HT1080 (cell line): ENCODE measurements at regions not wholly inside any gene's neighbourhood (a gene's known extent, or its start where the extent isn't known, plus 50 kb on each side); places are given as distances from the start of the nearest gene placed in this dataset.

Source experiments
- DNase-seq: peaks from one replicate; pipeline ENCODE4 v3.0.0-alpha.2; 2015; ENCODE audit warnings: low read depth

- DNase-seq = no peak
Measured at GRCh38 chr10:44435196-44435595, 50.3 kb upstream of the CXCL12 start.

DNA sequence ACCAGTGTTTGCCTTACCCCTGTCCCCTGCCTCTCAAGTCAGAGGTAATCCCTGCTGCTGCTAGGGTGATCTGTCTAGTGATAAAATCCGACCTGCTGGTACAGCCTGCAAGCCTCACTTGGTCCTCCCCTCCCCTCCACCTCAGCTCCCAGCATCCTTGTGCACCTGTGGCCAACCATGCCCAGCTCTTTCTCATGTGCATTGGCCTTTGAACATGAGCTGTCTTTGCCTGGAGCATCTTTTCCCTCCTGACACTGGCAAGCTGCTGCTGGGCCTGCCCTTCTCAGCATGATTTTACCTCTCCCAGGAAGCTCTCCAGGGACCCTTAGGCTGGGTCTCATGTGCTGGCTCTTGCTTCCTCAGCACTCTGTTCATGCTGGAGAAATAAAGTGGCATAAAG lies 51.3 kb upstream of the CXCL12 start:
- DNase-seq = no peak

GRCh38 chr10:44437840-44438511 lies 53.1 kb upstream of the CXCL12 start:
- no peak for DNase-seq

- DNase-seq = no peak
Measured at GRCh38 chr10:44439239-44439957, 54.5 kb upstream of the CXCL12 start.

DNA sequence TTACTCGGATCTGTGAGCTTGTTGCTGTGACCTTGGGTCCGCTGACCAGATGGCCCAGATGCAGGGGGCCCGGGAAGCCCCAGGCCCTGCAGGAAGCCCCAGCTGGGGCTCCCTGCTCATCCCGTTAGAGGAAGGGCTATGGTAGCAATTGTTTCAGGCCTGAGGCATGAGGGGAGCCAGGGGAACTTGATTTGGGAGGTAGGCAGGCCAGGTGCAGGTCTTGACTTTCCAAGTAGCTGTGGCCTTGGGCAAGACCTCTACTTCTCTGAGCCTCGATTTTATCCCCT lies 55.0 kb upstream of the CXCL12 start:
- DNase-seq = no peak

DNA sequence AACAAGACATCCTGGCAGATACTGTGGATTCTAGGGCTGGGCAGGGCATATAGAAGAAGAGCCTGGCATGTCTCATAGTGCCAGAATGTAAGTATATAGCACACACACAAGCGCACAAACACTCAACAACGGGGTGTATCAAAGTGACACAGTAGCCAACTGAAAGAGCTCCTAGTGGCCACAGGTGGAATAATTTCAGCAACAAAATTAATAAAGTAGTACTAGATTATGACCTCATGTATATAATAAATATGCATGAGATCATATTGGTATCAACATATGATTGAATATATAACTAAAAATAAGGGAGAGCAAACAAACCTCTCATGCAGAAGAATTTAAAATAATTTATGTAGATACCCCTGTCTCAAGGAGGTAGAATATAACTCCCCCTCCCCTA lies 72.4 kb upstream of the CXCL12 start:
- no peak for DNase-seq

DNA sequence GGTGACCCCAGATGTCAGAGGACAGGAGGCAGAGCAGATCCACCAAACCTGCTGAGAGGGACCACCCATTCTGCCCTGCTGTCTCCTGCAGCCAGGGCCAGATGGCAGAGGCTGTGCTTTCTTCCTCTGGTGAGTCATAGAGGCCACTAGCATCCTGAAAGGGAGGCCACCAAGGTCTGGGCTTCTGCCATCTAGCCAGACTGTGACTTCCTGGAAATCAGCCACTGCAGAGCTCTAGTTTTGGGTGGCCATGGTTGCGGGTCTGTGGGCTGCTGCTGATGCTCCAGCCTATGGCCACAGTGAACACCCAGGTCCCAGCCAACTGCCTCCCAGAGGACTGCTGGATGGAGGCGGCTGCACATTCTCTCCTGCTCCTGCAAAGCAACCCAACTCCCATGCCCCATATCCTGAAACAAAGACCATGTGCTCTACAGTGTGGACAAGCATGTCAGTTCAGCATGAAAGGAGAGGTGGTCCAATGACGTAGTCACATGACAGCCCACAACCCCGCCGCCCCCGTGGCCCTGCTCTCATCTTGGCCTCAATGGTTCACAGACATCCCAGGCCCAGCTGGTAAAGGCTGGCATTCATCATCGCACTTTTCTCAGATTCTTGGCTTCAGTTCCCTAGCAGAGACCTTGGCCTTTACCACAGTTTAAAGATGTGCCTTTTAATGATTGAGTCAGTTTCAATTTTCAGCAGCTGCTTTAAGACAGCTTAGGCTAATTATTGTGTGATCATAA lies 73.9 kb upstream of the CXCL12 start:
- DNase-seq = no peak

DNA sequence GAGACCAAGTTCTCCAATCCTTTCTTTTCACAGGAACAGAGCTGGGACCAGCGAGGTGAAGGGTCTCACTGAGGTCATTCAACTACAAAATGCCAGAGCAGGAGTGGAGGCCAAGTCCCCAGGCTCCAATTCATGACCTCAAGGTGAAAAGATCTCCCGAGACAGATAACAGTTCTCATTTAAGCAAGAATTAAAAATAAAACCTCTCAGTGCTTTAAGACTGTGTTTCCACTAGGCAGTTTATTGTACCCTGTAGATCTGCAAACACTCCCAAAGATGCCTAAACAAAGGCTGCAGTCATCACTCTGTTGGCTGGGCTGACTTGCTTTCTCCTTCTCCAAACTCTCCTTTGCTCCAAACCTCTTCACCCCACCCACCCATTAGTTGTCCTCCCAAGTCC lies 74.8 kb upstream of the CXCL12 start:
- DNase-seq = no peak

DNA sequence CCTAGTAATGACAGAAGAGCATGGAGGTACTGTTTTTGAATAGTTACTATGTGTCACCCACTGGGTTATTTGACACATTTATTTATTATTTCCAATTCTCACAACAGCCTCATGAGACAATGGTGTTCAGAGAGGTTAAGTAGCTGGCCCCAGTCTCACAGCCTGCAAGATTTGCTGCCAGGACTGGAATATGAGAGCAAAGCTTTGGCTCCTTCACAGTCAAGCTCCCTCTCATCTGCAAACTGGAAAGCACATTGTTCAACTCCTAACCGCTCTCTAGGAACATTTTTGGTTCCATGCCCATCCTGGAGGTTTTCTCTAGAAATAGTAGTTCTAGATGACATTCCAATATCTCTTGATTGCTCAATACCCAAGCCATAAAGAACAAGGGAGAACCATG lies 75.5 kb upstream of the CXCL12 start:
- DNase-seq = no peak

- no peak for DNase-seq
Measured at GRCh38 chr10:44462338-44462914, 77.5 kb upstream of the CXCL12 start.

GRCh38 chr10:44463511-44464121 lies 78.7 kb upstream of the CXCL12 start:
- DNase-seq = no peak

- DNase-seq = no peak
Measured at GRCh38 chr10:44464503-44464902, 79.6 kb upstream of the CXCL12 start.

DNA sequence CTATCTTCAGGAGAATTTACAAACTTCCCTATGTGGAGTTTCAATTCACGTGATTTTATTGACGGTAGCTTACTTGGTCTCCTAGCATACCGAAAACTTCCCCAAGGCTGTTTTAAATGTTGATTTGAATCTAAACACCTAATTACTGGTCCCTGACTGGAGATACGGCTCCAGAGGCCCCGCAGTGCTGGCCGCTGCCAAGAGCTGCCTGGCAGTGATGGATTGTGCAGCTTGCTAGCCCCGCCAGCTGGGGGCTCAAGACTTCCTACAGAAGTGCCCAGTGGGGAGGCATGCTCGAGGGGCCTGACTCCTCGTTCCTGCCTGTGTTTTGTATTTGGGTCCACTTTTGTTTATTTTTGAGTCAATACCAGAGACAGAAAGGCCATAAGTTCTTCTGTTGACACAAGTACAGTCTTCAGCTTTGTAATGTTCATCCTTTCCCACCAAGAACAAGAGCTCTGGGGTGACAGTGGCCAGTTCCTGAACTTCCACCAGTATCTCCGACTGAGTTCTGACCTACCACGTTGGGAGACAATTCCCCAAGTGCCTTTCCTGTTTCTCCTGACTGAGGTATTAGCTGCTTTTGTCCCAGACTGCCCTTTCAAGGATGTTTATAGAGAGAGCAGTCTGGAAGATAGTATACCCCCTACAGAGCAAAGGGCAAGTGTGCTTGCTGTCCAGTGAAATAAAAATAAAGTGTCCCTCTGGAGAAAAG lies 80.7 kb upstream of the CXCL12 start:
- no peak for DNase-seq

- no peak for DNase-seq
Measured at GRCh38 chr10:44466236-44466635, 81.3 kb upstream of the CXCL12 start.

DNA sequence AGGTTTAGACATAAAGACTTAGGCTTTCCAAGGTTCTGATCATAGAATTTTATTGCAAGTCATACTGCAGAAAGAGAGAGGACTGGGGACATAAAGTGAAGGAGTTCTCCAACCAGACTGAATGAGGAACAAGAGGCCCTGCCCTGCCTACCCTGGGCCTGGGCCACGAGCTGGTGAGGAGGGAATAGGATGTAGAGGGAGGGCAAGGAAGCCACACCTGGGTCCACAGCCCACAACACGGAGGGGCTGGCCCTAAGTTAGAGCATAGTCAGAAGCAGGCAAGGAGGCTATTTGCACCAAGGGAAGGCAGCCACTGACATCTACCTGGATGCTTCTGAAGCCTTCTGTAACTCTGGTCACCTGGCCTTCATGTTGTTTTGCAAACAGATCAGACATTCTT lies 82.2 kb upstream of the CXCL12 start:
- no peak for DNase-seq

GRCh38 chr10:44467900-44468299 lies 83.0 kb upstream of the CXCL12 start:
- no peak for DNase-seq

DNA sequence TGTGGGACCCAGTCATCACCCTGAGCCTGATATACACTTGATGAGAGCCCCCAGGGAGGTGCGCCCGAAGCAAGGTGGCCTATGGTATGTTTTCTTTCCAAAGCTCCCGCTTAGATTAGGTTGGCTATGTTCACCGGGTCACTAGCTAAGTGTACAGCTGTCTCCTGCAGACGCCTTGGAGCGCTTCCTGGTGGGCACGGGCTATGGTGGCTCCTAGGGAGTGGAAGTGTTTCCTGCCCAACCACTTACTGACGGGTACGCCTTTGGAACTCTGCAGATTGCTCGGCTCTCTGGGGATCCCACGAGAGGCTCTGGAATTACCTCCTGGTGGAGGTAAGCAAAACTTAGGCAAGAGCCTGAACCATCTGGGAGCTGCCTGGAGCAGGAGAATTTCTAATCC lies 83.6 kb upstream of the CXCL12 start:
- no peak for DNase-seq

DNA sequence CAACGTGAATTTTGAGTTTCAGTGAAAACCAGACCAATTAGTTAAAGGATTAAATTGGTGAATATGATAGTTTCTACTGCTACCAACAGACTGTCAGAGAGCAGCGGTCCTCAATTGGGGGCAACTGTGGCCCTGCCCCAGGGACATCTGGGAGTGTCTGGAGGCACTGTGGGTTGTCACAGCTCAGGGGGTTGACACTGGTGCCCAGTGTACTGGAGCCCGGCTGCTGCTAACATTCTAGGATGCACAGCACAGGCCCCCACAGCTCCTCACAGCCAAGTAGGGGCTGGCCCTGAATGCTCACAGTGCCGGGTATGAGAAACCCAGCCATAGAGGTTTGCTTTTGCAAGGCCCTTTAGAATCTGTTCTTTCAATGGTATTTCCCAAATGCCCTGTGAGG lies 84.1 kb upstream of the CXCL12 start:
- no peak for DNase-seq

DNA sequence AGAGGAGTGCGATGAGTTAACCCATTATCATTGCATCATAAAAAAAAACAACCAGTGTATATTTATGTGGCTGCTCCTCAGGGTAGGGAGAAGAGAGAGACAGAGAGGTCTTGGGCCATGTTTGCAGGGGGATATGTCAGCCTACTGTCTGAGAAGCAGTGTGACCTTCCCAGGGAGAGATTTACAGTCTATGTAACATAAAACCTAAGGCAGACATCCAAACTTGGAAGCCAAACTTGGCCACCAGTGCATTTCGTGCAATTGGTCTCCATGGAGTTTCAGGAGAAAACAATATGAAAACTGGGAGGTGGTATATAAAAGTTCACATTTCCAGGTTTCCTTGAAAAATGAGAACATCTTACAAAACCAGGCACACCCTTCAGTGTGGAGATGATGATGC lies 85.9 kb upstream of the CXCL12 start:
- no peak for DNase-seq

DNA sequence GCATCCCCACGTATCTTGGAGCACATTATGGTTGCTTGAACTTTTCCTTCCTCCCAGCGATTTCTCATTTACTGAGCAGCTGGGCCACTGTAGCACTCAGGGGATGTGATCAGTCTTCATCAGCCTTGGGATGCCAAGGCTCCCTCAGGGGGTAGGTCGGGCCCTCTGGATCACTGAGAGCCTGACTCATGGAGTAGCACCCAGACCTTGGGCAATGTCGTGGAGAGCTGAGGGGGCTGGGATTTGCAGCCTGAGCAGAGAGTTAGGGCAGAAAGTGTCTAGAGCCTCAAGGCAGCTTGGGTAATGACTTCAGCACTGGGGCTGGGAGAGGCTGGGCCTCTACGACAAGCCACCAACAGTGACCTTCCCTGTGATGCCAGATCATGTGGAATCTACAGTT lies 86.5 kb upstream of the CXCL12 start:
- no peak for DNase-seq

- DNase-seq = no peak
Measured at GRCh38 chr10:44473146-44473545, 88.2 kb upstream of the CXCL12 start.
